ENCODE measurements at regions not wholly inside any gene's neighbourhood (a gene's known extent, or its start where the extent isn't known, plus 50 kb on each side); places are given as distances from the start of the nearest gene placed in this dataset.

GRCh38 chr5:74056107-74056788, 430.3 kb downstream of the ARHGEF28 start:
- TF ChIP-seq, protein P1, sequence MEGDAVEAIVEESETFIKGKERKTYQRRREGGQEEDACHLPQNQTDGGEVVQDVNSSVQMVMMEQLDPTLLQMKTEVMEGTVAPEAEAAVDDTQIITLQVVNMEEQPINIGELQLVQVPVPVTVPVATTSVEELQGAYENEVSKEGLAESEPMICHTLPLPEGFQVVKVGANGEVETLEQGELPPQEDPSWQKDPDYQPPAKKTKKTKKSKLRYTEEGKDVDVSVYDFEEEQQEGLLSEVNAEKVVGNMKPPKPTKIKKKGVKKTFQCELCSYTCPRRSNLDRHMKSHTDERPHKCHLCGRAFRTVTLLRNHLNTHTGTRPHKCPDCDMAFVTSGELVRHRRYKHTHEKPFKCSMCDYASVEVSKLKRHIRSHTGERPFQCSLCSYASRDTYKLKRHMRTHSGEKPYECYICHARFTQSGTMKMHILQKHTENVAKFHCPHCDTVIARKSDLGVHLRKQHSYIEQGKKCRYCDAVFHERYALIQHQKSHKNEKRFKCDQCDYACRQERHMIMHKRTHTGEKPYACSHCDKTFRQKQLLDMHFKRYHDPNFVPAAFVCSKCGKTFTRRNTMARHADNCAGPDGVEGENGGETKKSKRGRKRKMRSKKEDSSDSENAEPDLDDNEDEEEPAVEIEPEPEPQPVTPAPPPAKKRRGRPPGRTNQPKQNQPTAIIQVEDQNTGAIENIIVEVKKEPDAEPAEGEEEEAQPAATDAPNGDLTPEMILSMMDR (IDR thresholded peaks at IDR 0.05; ENCODE audit: insufficient read depth, low read length, severe bottlenecking), result no peak
- no peak overlapping the region for H3K4me3 ChIP-seq (ENCODE audit: low read depth, low read length)
- H3K36me3 ChIP-seq (ENCODE audit: control insufficient read depth, insufficient read depth, low read length), result no peaks in the 10 kb centered on the region
- DNase-seq (ENCODE audit: low read depth) (no peak), FAIRE-seq (no peak)
- no peaks in the 10 kb centered on the region for H3K27me3 ChIP-seq (ENCODE audit: control insufficient read depth, insufficient read depth, low read length)

- no peak for FAIRE-seq
- no peak for DNase-seq (ENCODE audit: low read depth)
- Histone ChIP-seq H3K4me3 (ENCODE audit: low read depth, low read length) (no peak overlapping the region), H3K27me3 (ENCODE audit: control insufficient read depth, insufficient read depth, low read length) (no peaks in the 10 kb centered on the region), H3K36me3 (ENCODE audit: control insufficient read depth, insufficient read depth, low read length) (no peaks in the 10 kb centered on the region)
- TF ChIP-seq, protein P1 (IDR thresholded peaks at IDR 0.05; ENCODE audit: insufficient read depth, low read length, severe bottlenecking), result no peak
These were observed 429.6 kb downstream of the ARHGEF28 start for GRCh38 chr5:74055486-74056106.

DNA sequence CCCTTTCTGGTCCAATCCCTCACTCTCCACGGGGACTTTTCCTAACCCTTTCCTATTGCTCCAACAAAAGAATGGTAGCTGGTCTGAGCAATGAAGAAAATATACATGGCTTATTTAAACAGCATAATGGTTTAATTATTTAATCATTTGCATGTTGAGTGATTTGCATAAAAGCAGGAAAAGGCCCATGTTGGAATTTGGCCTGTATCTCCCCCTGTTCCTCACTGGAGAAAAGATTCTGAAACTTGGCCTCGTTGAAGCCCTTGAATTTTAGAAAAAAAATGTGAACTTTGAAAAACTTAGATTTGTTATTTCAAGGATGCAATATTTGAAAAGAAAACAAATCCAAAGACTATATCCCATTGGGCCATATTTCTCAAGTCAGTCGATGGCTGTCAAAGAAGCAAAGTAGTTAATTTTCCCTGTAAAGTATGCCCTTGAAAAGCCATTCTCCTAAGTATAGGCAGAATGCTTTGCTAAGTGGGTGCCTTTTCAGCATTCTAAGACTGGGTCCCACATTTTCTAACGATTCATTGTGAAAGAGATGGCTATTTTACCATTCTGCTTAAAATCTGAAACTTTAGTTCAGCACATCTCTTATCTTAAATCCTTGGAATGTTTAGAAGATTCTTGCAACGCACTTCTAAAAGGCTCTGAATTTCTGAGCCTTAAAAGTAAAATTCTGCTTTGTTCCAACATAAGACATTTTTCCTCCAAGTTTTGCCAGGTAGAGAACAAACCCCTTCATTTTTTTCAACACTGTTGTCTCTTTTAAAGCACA, 428.8 kb downstream of the ARHGEF28 start:
- FAIRE-seq (no peak), DNase-seq (ENCODE audit: low read depth) (no peak)
- TF ChIP-seq, protein P1 (IDR thresholded peaks at IDR 0.05; ENCODE audit: insufficient read depth, low read length, severe bottlenecking), result no peak
- Histone ChIP-seq H3K36me3 (ENCODE audit: control insufficient read depth, insufficient read depth, low read length) (no peaks in the 10 kb centered on the region), H3K27me3 (ENCODE audit: control insufficient read depth, insufficient read depth, low read length) (no peaks in the 10 kb centered on the region), H3K4me3 (ENCODE audit: low read depth, low read length) (no peak overlapping the region)

GRCh38 chr5:74054139-74054538, 428.1 kb downstream of the ARHGEF28 start:
- no peak overlapping the region for H3K4me3 ChIP-seq (ENCODE audit: low read depth, low read length)
- no peaks in the 10 kb centered on the region for H3K27me3 ChIP-seq (ENCODE audit: control insufficient read depth, insufficient read depth, low read length)
- TF ChIP-seq, protein P1 (IDR thresholded peaks at IDR 0.05; ENCODE audit: insufficient read depth, low read length, severe bottlenecking), result no peak
- FAIRE-seq, result no peak
- H3K36me3 ChIP-seq (ENCODE audit: control insufficient read depth, insufficient read depth, low read length), result no peaks in the 10 kb centered on the region
- DNase-seq (ENCODE audit: low read depth), result no peak

- peak; percentile 53 for DNase-seq (ENCODE audit: low read depth)
- no peaks in the 10 kb centered on the region for H3K27me3 ChIP-seq (ENCODE audit: control insufficient read depth, insufficient read depth, low read length)
These were observed 426.6 kb downstream of the ARHGEF28 start for GRCh38 chr5:74052441-74053221.

More at GRCh38 chr5:74052441-74053221, 426.6 kb downstream of the ARHGEF28 start:
- FAIRE-seq, result no peak
- Histone ChIP-seq H3K36me3 (ENCODE audit: control insufficient read depth, insufficient read depth, low read length) (no peaks in the 10 kb centered on the region), H3K4me3 (ENCODE audit: low read depth, low read length) (no peak overlapping the region)
- TF ChIP-seq, protein P1 (IDR thresholded peaks at IDR 0.05; ENCODE audit: insufficient read depth, low read length, severe bottlenecking), result no peak

All from bronchial epithelial cell (primary cell).